ENCODE measurements at regions not wholly inside any gene's neighbourhood (a gene's known extent, or its start where the extent isn't known, plus 50 kb on each side); places are given as distances from the start of the nearest gene placed in this dataset.

DNA sequence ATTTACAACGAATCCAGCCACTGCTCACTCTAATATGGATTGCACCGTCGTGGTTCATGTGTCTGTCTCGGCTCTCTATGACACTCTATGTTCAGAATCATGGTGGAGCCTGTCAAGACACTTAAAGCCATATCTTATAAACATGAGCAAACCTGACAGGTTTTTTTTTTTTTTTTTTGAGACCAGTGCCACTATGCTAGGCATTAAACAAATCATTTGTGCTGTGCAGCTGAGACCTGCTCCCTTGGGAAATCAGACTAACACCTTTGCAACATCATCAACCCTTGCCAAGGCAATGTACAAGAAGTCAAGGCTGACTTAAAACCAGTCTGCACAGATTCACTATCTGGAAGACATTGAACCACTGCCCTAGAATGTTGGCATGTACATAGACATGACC is 181.2 kb upstream of the ANK3 start:
- Mint-ChIP-seq H3K36me3 (peaks cover 19% of the 10 kb centered on the region), H3K9me3 (peaks cover 18% of the 10 kb centered on the region), H3K27ac (no peak overlapping the region), H3K27me3 (ENCODE audit: low read depth) (no peaks in the 10 kb centered on the region), H3K4me1 (peaks cover 37% of the 10 kb centered on the region), H3K4me3 (no peak overlapping the region)
- no peak for DNase-seq (ENCODE audit: low spot score in 2 of 2, unreplicated experiment in 2 of 2)
- TF ChIP-seq, protein P1, sequence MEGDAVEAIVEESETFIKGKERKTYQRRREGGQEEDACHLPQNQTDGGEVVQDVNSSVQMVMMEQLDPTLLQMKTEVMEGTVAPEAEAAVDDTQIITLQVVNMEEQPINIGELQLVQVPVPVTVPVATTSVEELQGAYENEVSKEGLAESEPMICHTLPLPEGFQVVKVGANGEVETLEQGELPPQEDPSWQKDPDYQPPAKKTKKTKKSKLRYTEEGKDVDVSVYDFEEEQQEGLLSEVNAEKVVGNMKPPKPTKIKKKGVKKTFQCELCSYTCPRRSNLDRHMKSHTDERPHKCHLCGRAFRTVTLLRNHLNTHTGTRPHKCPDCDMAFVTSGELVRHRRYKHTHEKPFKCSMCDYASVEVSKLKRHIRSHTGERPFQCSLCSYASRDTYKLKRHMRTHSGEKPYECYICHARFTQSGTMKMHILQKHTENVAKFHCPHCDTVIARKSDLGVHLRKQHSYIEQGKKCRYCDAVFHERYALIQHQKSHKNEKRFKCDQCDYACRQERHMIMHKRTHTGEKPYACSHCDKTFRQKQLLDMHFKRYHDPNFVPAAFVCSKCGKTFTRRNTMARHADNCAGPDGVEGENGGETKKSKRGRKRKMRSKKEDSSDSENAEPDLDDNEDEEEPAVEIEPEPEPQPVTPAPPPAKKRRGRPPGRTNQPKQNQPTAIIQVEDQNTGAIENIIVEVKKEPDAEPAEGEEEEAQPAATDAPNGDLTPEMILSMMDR (IDR thresholded peaks at IDR 0.05; ENCODE audit: unreplicated experiment): no peak

- DNase-seq (ENCODE audit: low spot score in 2 of 2, unreplicated experiment in 2 of 2): no peak
- no peaks in the 10 kb centered on the region for H3K27me3 Mint-ChIP-seq (ENCODE audit: low read depth)
- TF ChIP-seq, protein P1 (IDR thresholded peaks at IDR 0.05; ENCODE audit: unreplicated experiment): no peak
- no peak overlapping the region for H3K4me3 Mint-ChIP-seq
- H3K9me3 Mint-ChIP-seq: peaks cover 23% of the 10 kb centered on the region
- H3K27ac Mint-ChIP-seq: no peak overlapping the region
- peaks cover 35% of the 10 kb centered on the region for H3K4me1 Mint-ChIP-seq
- H3K36me3 Mint-ChIP-seq: peaks cover 23% of the 10 kb centered on the region
Observed at GRCh38 chr10:60570272-60570865, 180.7 kb upstream of the ANK3 start.

GRCh38 chr10:60569681-60570080 is 180.0 kb upstream of the ANK3 start:
- Mint-ChIP-seq H3K4me1 (peaks cover 32% of the 10 kb centered on the region), H3K27ac (no peak overlapping the region), H3K4me3 (no peak overlapping the region), H3K36me3 (peaks cover 29% of the 10 kb centered on the region), H3K27me3 (ENCODE audit: low read depth) (no peaks in the 10 kb centered on the region), H3K9me3 (peaks cover 29% of the 10 kb centered on the region)
- TF ChIP-seq, protein P1 (IDR thresholded peaks at IDR 0.05; ENCODE audit: unreplicated experiment): no peak
- no peak for DNase-seq (ENCODE audit: low spot score in 2 of 2, unreplicated experiment in 2 of 2)

GRCh38 chr10:60566096-60566495 is 176.4 kb upstream of the ANK3 start:
- TF ChIP-seq, protein P1 (IDR thresholded peaks at IDR 0.05; ENCODE audit: unreplicated experiment): no peak
- H3K9me3 Mint-ChIP-seq: peaks cover 34% of the 10 kb centered on the region
- H3K36me3 Mint-ChIP-seq: peaks cover 34% of the 10 kb centered on the region
- no peak overlapping the region for H3K4me3 Mint-ChIP-seq
- DNase-seq (ENCODE audit: low spot score in 2 of 2, unreplicated experiment in 2 of 2): no peak
- peaks cover 16% of the 10 kb centered on the region for H3K4me1 Mint-ChIP-seq
- no peak overlapping the region for H3K27ac Mint-ChIP-seq
- H3K27me3 Mint-ChIP-seq (ENCODE audit: low read depth): no peaks in the 10 kb centered on the region

DNA sequence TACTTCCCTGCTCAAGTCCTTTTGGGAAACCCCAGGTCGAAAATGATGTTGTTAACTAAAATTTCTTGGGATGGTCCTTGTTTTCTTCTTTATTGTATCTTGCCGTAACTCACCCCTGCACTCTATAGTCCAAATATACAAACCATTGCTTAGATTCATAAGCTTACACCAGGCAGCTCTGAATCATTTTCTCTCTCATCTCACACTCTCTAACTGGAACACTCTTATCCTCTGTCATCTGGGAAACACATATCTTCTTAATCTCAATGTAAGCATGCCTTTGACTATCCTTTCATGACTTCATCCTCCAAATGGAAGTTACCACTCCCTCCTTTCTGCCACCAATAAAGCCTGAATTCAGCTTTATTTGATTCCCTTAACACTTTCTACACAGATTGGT is 175.8 kb upstream of the ANK3 start:
- TF ChIP-seq, protein P1 (IDR thresholded peaks at IDR 0.05; ENCODE audit: unreplicated experiment): no peak
- H3K36me3 Mint-ChIP-seq: peaks cover 34% of the 10 kb centered on the region

GRCh38 chr10:60564475-60564874 is 174.8 kb upstream of the ANK3 start:
- TF ChIP-seq, protein P1 (IDR thresholded peaks at IDR 0.05; ENCODE audit: unreplicated experiment): no peak
- H3K27ac Mint-ChIP-seq: no peak overlapping the region
- peaks cover 6% of the 10 kb centered on the region for H3K4me1 Mint-ChIP-seq
- no peak for DNase-seq (ENCODE audit: low spot score in 2 of 2, unreplicated experiment in 2 of 2)
- no peak overlapping the region for H3K4me3 Mint-ChIP-seq
- H3K36me3 Mint-ChIP-seq: peaks cover 34% of the 10 kb centered on the region
- peaks cover 34% of the 10 kb centered on the region for H3K9me3 Mint-ChIP-seq
- no peaks in the 10 kb centered on the region for H3K27me3 Mint-ChIP-seq (ENCODE audit: low read depth)

More for the DNA sequence above, 175.8 kb upstream of the ANK3 start:
- H3K4me3 Mint-ChIP-seq: no peak overlapping the region
- no peak overlapping the region for H3K27ac Mint-ChIP-seq
- peaks cover 12% of the 10 kb centered on the region for H3K4me1 Mint-ChIP-seq
- no peaks in the 10 kb centered on the region for H3K27me3 Mint-ChIP-seq (ENCODE audit: low read depth)
- H3K9me3 Mint-ChIP-seq: peaks cover 34% of the 10 kb centered on the region
- DNase-seq (ENCODE audit: low spot score in 2 of 2, unreplicated experiment in 2 of 2): no peak
